CD4-positive, alpha-beta T cell treated with Interleukin-6 at 100 ng/mL for 8 hours (primary cell): ENCODE measurements at regions not wholly inside any gene's neighbourhood (a gene's known extent, or its start where the extent isn't known, plus 50 kb on each side); places are given as distances from the start of the nearest gene placed in this dataset.
"Not testable (repeated sequence)": the region's sequence is repeated elsewhere in the genome, so short reads cannot be mapped to it uniquely, and the experiment has no call there.

ENCODE experiments used
- DNase-seq: peaks from one replicate; pipeline ENCODE4 v3.0.0-alpha.2; 2020; ENCODE audit warnings: mixed read lengths, low spot score

DNA sequence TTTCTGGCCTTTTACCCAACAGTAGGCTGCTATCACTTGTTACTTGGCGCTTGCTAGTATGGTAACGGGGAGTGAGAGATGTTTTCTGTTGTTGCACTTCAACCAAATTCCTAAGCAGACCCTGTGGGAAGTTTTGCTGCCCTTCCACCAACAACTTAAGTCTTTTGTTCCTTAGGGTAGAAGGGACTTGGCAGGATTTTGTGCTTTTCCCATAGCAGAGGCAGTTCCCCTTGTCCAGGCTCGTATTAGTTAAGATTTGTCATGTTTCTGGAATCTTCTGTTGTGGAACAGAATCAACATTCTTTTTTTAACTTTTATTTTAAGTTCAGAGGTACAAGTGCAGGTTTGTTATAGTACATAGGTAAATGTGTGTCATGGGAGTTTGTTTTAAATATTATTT is 73.2 kb upstream of the SGIP1 start:
- no peak for DNase-seq

DNA sequence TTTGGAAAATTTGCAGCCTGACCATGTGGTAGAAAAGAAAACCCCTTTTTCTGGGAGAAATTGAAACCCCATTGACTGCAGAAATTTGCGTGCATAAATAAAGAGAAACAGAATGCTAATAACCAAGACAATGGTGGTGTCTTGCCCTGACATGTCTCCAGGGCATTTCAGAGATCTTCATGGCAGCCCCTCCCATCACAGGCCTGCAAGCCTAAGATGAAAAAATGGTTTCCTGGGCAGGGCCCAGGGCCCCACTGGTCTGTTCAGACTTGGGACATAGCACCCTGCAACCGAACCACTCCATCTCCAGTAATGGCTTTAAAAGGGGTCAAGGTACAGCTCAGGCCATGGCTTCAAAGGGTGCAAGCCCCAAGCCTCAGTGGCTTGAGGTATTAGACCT is 71.6 kb upstream of the SGIP1 start:
- DNase-seq, result no peak

DNA sequence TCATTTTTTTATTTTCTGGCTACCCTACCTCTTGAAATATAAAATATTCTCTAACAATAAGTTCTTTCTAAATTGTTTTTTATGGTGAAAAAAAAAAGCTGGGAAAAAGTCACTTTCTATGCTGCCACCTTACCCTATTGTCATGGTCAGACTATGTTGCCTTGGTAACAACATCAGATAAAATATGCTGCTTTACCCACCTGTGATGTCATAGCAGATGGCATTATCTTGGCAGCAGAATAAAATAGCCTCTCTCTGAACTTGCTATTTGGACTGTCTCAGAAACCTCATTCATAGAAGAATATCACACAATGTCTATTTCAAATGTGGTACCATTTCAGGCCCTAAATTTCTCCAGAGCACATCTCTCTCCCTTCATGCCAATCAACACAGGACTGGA is 69.6 kb upstream of the SGIP1 start:
- DNase-seq, result no peak

DNA sequence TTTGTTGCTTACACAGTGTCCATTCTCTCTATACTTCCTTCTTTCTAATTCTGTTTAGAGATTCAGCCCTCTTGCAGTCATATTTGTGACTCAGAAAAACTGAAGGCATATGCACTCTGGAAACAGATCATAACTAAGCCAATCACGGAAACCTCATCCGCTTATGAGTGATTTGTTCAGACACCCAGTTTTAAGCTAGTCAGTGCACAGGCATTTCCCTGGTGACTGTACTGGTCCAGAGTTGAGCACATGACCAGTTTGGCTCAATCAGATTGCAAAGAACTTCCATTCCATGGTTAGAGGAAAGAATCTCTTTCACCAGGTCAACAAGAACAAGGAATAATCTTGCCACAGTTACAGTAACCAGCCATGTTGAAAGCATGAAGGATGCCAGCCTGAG is 69.2 kb upstream of the SGIP1 start:
- DNase-seq, result no peak

DNA sequence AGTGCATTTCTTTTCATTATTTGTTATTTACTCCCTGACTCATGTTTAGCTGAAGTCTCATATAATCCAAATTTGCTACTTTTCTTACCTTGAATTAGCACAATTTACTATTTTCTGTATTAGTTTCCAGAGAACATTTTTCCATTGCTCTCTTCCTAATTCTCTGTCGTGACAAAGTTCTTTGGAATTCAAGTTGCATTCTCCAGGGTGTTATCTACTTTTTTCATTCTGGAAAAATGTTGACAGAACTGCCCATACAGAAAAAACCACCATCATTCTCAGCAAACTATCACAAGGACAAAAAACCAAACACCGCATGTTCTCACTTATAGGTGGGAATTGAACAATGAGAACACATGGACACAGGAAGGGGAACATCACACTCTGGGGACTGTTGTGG is 67.3 kb upstream of the SGIP1 start:
- not testable (repeated sequence) for DNase-seq

DNA sequence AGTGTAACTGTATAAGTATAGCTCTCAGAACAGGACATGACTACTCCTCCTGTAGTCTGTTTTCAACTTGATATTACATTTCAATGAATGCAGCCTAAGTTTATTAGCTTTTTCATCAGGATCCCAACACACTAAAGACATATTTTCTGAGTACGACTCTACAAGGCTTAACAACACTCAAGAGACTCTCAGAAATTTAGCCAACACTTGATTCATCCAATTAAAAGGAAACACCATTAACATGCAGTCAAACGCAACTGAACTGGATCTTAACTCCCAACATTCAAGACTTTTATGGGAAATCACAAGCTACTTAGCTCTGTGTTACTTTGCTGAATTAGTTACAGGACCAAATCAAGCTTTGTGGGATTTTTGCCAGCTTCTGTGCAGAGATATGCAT is 65.2 kb upstream of the SGIP1 start:
- no peak for DNase-seq

DNA sequence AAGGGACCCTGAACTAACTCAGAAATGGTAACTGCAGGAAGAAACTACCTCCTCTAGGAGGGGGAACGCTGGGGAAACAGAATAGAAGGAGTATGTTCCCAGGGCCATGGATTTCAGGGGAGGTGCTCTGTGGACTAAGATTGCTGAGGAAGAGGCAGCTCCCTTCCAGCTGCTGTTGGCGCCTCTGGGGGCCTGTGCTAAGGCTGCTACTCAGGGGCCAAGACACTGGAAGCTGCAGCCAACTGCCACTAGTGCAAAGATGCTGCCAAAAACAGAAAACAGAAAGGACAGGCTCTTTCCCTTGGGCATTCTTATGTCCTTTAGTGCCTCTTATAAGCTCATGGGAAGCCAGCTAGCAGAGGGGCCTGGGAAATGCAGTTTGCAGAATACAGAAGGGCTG is 58.0 kb upstream of the SGIP1 start:
- DNase-seq, result no peak

DNA sequence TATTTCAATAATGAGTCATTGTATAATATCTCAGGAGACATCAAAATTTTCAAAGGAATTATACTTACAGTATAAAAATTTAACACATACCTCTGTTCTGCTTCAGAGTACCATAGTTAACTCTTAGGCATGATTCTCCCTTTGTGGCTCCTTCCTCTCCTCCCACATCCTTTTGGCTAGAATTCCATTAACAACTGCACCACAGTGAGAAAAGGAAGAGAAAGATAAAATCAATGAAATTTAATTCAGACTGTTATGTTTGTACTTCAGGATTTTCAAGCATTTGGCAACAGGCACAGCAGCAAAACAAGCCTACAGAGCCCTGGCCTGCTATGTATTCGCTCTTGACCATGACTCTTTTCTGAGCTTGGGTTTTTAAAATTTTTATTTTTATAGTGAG is 57.2 kb upstream of the SGIP1 start:
- no peak for DNase-seq

DNA sequence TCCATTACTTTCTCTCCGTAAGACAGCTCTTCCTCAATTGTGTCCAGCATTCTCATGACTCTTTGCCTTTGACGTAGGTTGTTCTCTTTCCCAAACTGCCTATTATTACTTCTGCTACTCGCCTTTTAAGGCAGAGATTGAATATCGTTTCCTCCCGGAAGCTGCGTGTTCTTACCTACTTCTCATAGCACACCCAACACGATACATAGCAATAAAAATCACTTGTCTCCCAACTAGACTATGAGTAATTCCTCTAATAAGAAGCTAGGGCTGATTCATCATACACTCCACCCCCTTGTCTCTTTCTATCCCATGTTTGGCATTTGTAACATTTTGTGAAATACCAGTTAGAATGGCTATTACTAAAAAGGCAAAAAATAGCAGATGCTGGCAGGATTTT is 55.8 kb upstream of the SGIP1 start:
- DNase-seq, result no peak

DNA sequence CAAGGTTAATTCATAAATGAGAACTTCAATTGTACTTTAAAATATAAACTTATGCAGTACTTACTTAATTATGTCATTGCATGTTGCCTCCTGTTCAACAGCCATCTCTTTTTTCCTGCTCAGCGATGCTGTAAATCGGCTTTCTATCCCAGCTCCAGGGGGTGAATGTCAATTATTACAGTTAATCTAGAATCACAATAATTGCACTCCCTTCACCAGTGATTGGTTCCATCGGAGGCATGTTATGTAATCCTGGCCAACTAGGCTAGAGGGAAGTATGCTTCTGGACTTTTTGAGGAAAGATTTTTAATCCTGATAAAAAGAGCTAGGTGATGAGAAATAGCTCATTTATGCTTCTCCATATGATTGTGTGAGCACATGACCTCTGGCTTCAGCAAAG is 53.8 kb upstream of the SGIP1 start:
- DNase-seq, result no peak

DNA sequence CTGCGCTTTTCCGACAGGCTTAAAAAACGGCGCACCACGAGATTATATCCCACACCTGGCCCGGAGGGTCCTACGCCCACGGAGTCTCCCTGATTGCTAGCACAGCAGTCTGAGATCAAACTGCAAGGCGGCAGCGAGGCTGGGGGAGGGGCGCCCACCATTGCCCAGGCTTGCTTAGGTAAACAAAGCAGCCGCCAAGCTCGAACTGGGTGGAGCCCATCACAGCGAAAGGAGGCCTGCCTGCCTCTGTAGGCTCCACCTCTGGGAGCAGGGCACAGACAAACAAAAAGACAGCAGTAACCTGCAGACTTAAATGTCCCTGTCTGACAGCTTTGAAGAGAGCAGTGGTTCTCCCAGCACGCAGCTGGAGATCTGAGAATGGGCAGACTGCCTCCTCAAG is 52.7 kb upstream of the SGIP1 start:
- DNase-seq, result not testable (repeated sequence)
